ENCODE measurements at regions not wholly inside any gene's neighbourhood (a gene's known extent, or its start where the extent isn't known, plus 50 kb on each side); places are given as distances from the start of the nearest gene placed in this dataset.
A peak's percentile ranks its signal among the peaks of the same experiment; 100 is the strongest.

DNA sequence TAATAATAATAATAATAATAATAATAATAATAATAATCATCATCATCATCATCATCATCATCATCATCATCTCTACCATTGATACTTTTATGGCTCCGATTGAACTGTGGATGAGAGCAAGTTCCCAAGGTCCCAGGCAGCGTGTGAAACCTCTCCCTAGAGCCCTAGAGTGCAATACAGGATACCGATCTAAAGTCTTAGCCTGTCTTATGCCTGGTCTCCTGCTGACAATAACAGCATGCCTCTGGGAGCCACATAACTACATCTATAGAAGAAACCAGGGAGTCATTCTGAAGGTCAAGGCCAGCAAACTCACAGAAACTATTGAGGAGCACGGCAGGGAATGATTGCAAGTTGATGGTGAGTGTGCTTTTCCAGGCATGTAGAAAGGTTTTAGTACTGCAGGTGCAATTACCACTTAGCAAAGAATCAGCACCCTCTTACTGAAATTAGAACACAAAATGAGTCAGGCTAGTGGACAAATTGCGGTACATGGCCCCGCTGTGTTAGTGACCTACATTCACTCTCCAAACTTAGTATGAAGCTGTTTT, 457.2 kb upstream of the CDH20 start:
- TF ChIP-seq, protein P1, sequence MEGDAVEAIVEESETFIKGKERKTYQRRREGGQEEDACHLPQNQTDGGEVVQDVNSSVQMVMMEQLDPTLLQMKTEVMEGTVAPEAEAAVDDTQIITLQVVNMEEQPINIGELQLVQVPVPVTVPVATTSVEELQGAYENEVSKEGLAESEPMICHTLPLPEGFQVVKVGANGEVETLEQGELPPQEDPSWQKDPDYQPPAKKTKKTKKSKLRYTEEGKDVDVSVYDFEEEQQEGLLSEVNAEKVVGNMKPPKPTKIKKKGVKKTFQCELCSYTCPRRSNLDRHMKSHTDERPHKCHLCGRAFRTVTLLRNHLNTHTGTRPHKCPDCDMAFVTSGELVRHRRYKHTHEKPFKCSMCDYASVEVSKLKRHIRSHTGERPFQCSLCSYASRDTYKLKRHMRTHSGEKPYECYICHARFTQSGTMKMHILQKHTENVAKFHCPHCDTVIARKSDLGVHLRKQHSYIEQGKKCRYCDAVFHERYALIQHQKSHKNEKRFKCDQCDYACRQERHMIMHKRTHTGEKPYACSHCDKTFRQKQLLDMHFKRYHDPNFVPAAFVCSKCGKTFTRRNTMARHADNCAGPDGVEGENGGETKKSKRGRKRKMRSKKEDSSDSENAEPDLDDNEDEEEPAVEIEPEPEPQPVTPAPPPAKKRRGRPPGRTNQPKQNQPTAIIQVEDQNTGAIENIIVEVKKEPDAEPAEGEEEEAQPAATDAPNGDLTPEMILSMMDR (IDR thresholded peaks at IDR 0.05; ENCODE audit: low read depth, low read length), result no peak
- H3K4me3 ChIP-seq (replicated peaks in 1 of 2; ENCODE audit: low read depth in 2 of 2, low read length in 2 of 2), result no peak overlapping the region
- no peak for DNase-seq (ENCODE audit: low read depth in 2 of 2)

DNA sequence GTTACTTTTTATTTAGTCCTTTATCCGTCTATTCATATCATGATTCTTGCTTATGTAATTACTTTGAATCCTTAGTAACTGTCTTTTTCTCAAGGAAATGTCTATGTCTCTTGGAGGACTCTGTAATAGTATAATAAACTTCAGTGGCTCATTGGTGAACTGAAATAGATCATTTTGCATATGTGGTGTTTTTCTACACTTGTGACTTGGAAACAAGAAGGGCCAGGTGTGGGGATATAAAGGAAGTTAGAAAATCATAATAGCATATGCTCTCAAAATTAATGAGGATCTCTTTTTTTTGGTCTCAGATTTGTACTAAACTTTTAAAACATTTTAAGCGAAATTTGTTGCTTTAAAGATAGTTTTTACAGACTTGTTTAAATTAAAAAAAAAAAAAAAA, 453.0 kb upstream of the CDH20 start:
- TF ChIP-seq, protein P1 (IDR thresholded peaks at IDR 0.05; ENCODE audit: low read depth, low read length), result no peak

DNA sequence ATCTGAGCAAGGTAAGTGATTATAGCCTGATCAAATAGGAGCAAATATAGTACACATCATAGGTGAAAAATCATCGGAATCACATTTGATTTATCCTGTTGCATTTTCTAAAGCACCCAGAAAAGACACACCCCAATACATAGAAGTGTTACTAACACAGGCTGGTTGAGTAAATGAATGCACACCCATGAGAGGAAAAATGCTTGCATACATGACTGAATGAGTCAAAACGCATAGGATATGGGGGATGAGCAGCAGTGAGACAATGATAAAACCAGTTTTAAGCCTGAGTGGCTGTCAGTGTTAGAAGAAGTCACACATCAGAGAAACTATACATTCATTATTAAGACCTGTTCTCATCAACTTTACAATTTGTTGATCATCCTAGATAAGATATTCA, 449.6 kb upstream of the CDH20 start:
- TF ChIP-seq, protein P1 (IDR thresholded peaks at IDR 0.05; ENCODE audit: low read depth, low read length), result no peak
- no peak for DNase-seq (ENCODE audit: low read depth in 2 of 2)
- H3K4me3 ChIP-seq (replicated peaks in 1 of 2; ENCODE audit: low read depth in 2 of 2, low read length in 2 of 2), result no peak overlapping the region

More for the DNA sequence above, 453.0 kb upstream of the CDH20 start:
- no peak overlapping the region for H3K4me3 ChIP-seq (replicated peaks in 1 of 2; ENCODE audit: low read depth in 2 of 2, low read length in 2 of 2)
- DNase-seq (ENCODE audit: low read depth in 2 of 2), result no peak

DNA sequence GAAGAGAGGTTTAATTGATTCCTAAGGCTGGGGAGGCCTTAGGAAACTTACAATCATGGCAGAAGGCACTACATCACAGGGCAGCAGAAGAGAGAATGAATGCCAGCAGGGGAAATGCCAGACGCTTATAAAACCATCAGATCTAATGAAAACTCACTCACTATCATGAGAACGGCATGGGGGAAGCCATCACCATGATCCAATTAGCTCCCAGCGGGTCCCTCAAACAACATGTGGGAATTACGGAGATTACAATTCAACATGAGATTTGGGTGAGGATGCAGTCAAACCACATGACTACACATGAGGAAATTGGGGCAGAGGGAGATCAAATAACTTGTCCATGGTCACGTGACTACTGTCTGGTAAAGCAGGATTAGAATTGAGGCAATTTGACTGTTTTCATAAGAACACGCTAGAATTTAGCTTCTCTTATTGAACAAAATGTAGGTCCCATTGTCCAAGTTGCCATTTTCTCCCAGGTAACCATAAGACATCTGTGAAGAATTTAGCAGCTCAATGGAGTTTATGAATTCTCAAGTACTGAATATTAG, 445.1 kb upstream of the CDH20 start:
- TF ChIP-seq, protein P1 (IDR thresholded peaks at IDR 0.05; ENCODE audit: low read depth, low read length), result no peak
- no peak for DNase-seq (ENCODE audit: low read depth in 2 of 2)

DNA sequence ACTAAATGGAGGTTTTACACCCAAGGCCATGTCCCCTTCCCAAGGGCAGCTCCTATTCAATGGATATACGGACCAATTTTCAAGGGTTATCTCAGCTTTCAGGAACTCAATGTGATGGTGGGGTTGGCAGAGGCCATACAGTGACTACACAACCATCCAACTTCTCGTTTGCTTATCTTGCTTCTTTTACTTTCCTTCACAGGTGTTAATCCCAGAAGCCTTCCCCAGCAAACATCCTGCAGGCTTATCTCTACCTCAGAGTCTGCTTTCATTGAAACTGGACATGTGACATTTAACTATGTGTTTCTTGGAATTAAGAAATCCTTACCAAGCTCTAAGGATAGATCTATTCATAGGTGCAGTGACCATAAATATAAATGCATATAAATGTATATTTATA, 443.8 kb upstream of the CDH20 start:
- no peak for DNase-seq (ENCODE audit: low read depth in 2 of 2)
- TF ChIP-seq, protein P1 (IDR thresholded peaks at IDR 0.05; ENCODE audit: low read depth, low read length), result no peak
- no peak overlapping the region for H3K4me3 ChIP-seq (replicated peaks in 1 of 2; ENCODE audit: low read depth in 2 of 2, low read length in 2 of 2)

More for the DNA sequence above, 445.1 kb upstream of the CDH20 start:
- no peak overlapping the region for H3K4me3 ChIP-seq (replicated peaks in 1 of 2; ENCODE audit: low read depth in 2 of 2, low read length in 2 of 2)

DNA sequence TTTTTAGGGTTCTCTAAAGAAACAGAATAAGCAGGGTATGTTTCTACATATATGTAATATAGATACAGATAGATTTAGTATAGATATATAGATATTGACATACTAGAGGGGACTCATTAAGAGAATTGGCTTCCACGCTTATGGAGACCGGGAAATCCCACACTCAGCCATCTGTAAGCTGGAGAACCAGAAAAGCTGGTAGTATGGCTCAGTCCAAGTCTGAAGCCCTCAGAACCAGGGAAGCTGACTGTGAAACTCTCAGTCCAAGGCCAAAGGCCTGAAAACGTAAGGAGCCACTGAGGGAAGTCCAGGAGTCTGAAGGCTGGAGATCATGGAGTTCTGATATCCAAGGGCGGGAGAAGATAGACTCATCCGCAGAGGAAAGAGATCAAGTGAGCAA, 441.3 kb upstream of the CDH20 start:
- TF ChIP-seq, protein P1 (IDR thresholded peaks at IDR 0.05; ENCODE audit: low read depth, low read length), result no peak
- H3K4me3 ChIP-seq (replicated peaks in 1 of 2; ENCODE audit: low read depth in 2 of 2, low read length in 2 of 2), result no peak overlapping the region
- DNase-seq (ENCODE audit: low read depth in 2 of 2), result no peak

DNA sequence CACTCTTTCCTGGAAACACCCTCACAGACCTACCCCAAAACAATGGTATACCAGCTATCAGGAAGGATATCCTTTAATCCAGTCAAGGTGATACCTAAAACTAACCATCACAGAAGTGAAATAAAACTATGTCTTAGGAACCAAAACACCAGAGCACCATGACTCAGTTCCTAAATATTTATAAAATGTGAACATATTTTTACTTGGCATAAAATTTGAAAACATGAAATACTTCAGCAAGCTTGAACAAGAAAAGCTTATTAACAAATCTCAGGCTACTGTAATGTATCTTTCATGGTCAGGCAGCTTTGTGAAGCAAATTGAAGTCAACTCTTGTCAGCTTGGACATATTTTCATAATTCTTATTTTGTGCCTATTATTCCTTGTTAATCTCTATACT, 440.8 kb upstream of the CDH20 start:
- no peak overlapping the region for H3K4me3 ChIP-seq (replicated peaks in 1 of 2; ENCODE audit: low read depth in 2 of 2, low read length in 2 of 2)
- DNase-seq (ENCODE audit: low read depth in 2 of 2), result peak; percentile 28 to 70
- TF ChIP-seq, protein P1 (IDR thresholded peaks at IDR 0.05; ENCODE audit: low read depth, low read length), result no peak

Measured in cardiac fibroblast (primary cell).